Endodermal cell (in vitro differentiated cells): ENCODE measurements at regions not wholly inside any gene's neighbourhood (a gene's known extent, or its start where the extent isn't known, plus 50 kb on each side); places are given as distances from the start of the nearest gene placed in this dataset.

Experiments used
- DNase-seq: peaks from one replicate; pipeline ENCODE4 v3.0.0-alpha.2; 2017
- H3K27ac ChIP-seq: 2 replicates; pipeline ENCODE4 v1.5.1; 2013; ENCODE audit warnings: mild to moderate bottlenecking, low read depth, low read length, moderate library complexity
- H3K27me3 ChIP-seq: 2 replicates; pipeline ENCODE4 v1.6.1; 2013; ENCODE audit warnings: mild to moderate bottlenecking, low read length, moderate library complexity; ENCODE audit not compliant: insufficient read depth, control insufficient read depth, poor library complexity, severe bottlenecking
- H3K36me3 ChIP-seq: 2 replicates; pipeline ENCODE4 v1.7.0; 2013; ENCODE audit warnings: mild to moderate bottlenecking, low read length, moderate library complexity; ENCODE audit not compliant: control insufficient read depth, insufficient read depth
- H3K4me1 ChIP-seq: one replicate; pipeline ENCODE4 v1.7.0; 2013; ENCODE audit warnings: low read length; ENCODE audit not compliant: control insufficient read depth, insufficient read depth
- H3K4me3 ChIP-seq: 2 replicates; pipeline ENCODE4 v1.5.1; 2013; ENCODE audit warnings: mild to moderate bottlenecking, low read length, moderate library complexity
- H3K9ac ChIP-seq: 2 replicates; pipeline ENCODE4 v1.6.1; 2013; ENCODE audit warnings: mild to moderate bottlenecking, low read length, moderate library complexity; ENCODE audit not compliant: poor library complexity, severe bottlenecking; ENCODE audit errors: extremely low read depth
- H3K9me3 ChIP-seq: 2 replicates; pipeline ENCODE4 v1.6.1; 2013; ENCODE audit warnings: mild to moderate bottlenecking, low read length, moderate library complexity; ENCODE audit not compliant: control insufficient read depth
- H3K27ac Mint-ChIP-seq: 2 replicates; pipeline ENCODE4 v1.8.0; 2020; ENCODE audit warnings: mixed read lengths
- H3K27me3 Mint-ChIP-seq: 2 replicates; pipeline ENCODE4 v1.8.0; 2021; ENCODE audit warnings: mild to moderate bottlenecking, mixed read lengths; ENCODE audit not compliant: insufficient read depth
- H3K36me3 Mint-ChIP-seq: 2 replicates; pipeline ENCODE4 v1.8.0; 2020; ENCODE audit warnings: low read depth, mixed read lengths
- H3K4me1 Mint-ChIP-seq: 2 replicates; pipeline ENCODE4 v1.8.0; 2020; ENCODE audit warnings: mixed read lengths
- H3K4me3 Mint-ChIP-seq: 2 replicates; pipeline ENCODE4 v1.8.0; 2020; ENCODE audit warnings: mild to moderate bottlenecking, moderate library complexity, mixed read lengths
- H3K9me3 Mint-ChIP-seq: 2 replicates; pipeline ENCODE4 v1.8.0; 2020; ENCODE audit warnings: mild to moderate bottlenecking, mixed read lengths
- WGBS, 2 experiments: methylation state at CpG; one replicate each; pipeline versions ENCODE4 v1.1.5 to v1.1.7; 2013; ENCODE audit warnings: missing lambda C conversion rate in 2 of 2, mixed read lengths in 1 of 2; ENCODE audit not compliant: insufficient coverage in 1 of 2, insufficient read length in 1 of 2; 5-methylcytosine and 5-hydroxymethylcytosine counted together
- TF ChIP-seq, protein P1 (sequence below): fragments of 200-600 bp; sonication (generic); conservative IDR thresholded peaks from 2 replicates; pipeline ENCODE4 v1.5.0; 2021; ENCODE audit warnings: antibody characterized with exemption, mild to moderate bottlenecking

DNA sequence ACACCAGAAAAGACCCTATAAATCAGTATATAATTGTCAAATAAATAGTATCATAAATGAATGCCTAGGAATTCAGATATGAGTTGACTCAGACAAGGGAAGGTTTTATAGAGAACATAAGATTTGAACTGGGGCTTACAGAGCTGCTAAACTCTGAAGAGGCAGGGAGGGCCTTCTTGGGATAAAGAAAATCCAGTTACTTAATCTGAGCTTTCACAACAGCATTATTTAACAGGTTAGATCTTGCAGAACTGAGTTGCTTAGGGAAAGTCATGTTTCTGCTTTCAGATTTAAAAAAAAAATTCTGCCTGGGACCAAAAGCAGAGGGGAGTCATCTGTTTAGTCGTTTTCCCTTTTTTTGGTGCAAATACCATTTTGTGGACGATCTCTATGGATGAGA lies 594.8 kb upstream of the FZD8 start:
- no peaks in the 10 kb centered on the region for H3K36me3 Mint-ChIP-seq
- TF ChIP-seq, protein P1, sequence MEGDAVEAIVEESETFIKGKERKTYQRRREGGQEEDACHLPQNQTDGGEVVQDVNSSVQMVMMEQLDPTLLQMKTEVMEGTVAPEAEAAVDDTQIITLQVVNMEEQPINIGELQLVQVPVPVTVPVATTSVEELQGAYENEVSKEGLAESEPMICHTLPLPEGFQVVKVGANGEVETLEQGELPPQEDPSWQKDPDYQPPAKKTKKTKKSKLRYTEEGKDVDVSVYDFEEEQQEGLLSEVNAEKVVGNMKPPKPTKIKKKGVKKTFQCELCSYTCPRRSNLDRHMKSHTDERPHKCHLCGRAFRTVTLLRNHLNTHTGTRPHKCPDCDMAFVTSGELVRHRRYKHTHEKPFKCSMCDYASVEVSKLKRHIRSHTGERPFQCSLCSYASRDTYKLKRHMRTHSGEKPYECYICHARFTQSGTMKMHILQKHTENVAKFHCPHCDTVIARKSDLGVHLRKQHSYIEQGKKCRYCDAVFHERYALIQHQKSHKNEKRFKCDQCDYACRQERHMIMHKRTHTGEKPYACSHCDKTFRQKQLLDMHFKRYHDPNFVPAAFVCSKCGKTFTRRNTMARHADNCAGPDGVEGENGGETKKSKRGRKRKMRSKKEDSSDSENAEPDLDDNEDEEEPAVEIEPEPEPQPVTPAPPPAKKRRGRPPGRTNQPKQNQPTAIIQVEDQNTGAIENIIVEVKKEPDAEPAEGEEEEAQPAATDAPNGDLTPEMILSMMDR = no peak
- peaks cover 13% of the 10 kb centered on the region for H3K9me3 Mint-ChIP-seq
- Histone ChIP-seq H3K9ac (no peak overlapping the region), H3K36me3 (no peaks in the 10 kb centered on the region), H3K9me3 (peaks cover 6% of the 10 kb centered on the region), H3K27ac (no peak overlapping the region), H3K4me3 (no peak overlapping the region), H3K4me1 (no peaks in the 10 kb centered on the region), H3K27me3 (no peaks in the 10 kb centered on the region)
- H3K27ac Mint-ChIP-seq = no peak overlapping the region
- no peak overlapping the region for H3K4me3 Mint-ChIP-seq
- no peak for DNase-seq
- H3K27me3 Mint-ChIP-seq = no peaks in the 10 kb centered on the region
- 94 to 100% methylated on average over 1 to 2 of the region's 2 CpGs for WGBS, 2 experiments
- peaks cover 13% of the 10 kb centered on the region for H3K4me1 Mint-ChIP-seq

GRCh38 chr10:36236341-36236740 lies 594.2 kb upstream of the FZD8 start:
- WGBS, 2 experiments = 92 to 100% methylated on average over 1 of the region's 1 CpG
- no peak overlapping the region for H3K27ac Mint-ChIP-seq
- H3K27me3 Mint-ChIP-seq = no peaks in the 10 kb centered on the region
- Histone ChIP-seq H3K4me1 (no peaks in the 10 kb centered on the region), H3K4me3 (no peak overlapping the region), H3K9ac (no peak overlapping the region), H3K27me3 (no peaks in the 10 kb centered on the region), H3K36me3 (no peaks in the 10 kb centered on the region), H3K27ac (no peak overlapping the region), H3K9me3 (peaks cover 6% of the 10 kb centered on the region)
- no peak overlapping the region for H3K4me3 Mint-ChIP-seq
- DNase-seq = no peak
- H3K9me3 Mint-ChIP-seq = peaks cover 13% of the 10 kb centered on the region
- peaks cover 13% of the 10 kb centered on the region for H3K4me1 Mint-ChIP-seq
- TF ChIP-seq, protein P1 = no peak
- no peaks in the 10 kb centered on the region for H3K36me3 Mint-ChIP-seq

DNA sequence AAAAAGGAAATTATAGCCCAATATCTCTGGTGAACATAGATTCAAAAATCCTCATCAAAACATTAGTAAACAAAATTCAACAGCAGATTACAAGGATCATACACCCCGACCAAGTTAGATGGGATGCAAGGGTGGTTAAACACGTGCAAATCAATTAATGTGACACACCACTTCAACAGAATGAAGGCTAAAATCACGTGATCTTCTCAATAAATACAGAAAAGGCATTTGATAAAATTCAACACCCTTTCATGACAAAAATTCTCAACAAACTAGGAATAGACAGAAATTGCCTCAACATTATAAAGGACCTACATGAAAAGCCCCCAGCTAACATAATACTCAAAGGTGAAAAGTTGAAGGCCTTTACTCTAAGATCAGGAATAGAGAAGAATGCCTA lies 590.8 kb upstream of the FZD8 start:
- H3K36me3 Mint-ChIP-seq = no peaks in the 10 kb centered on the region
- Histone ChIP-seq H3K4me1 (no peaks in the 10 kb centered on the region), H3K9ac (no peak overlapping the region), H3K27me3 (no peaks in the 10 kb centered on the region), H3K36me3 (no peaks in the 10 kb centered on the region), H3K27ac (no peak overlapping the region), H3K4me3 (no peak overlapping the region), H3K9me3 (no peaks in the 10 kb centered on the region)
- TF ChIP-seq, protein P1 = no peak
- DNase-seq = no peak
- H3K27ac Mint-ChIP-seq = no peak overlapping the region
- H3K4me3 Mint-ChIP-seq = no peak overlapping the region
- no peaks in the 10 kb centered on the region for H3K27me3 Mint-ChIP-seq
- peaks cover 7% of the 10 kb centered on the region for H3K4me1 Mint-ChIP-seq
- WGBS, 2 experiments = 83 to 92% methylated on average over 3 of the region's 3 CpGs
- no peaks in the 10 kb centered on the region for H3K9me3 Mint-ChIP-seq
